Testis (tissue), 2 donors: ENCODE measurements at regions not wholly inside any gene's neighbourhood (a gene's known extent, or its start where the extent isn't known, plus 50 kb on each side); places are given as distances from the start of the nearest gene placed in this dataset.
"Not testable (repeated sequence)": the region's sequence is repeated elsewhere in the genome, so short reads cannot be mapped to it uniquely, and the experiment has no call there.

Experiments
- DNase-seq: peaks from one replicate; pipeline ENCODE4 v3.0.0-alpha.2; 2019
- H3K27ac ChIP-seq, 2 donors: fragments of 200-600 bp; sonication (generic); one replicate each; pipeline ENCODE4 v1.5.1; 2019
- H3K27me3 ChIP-seq: fragments of 200-600 bp; sonication (generic); one replicate; pipeline ENCODE4 v1.5.1; 2019
- H3K36me3 ChIP-seq: fragments of 200-600 bp; sonication (generic); one replicate; pipeline ENCODE4 v1.5.1; 2017; ENCODE audit warnings: low read depth; ENCODE audit errors: missing control alignments
- H3K4me1 ChIP-seq: fragments of 200-600 bp; sonication (generic); one replicate; pipeline ENCODE4 v1.5.1; 2019
- H3K4me3 ChIP-seq, 2 donors: fragments of 200-600 bp; sonication (generic); one replicate each; pipeline ENCODE4 v1.5.1; 2017 to 2019
- H3K9me3 ChIP-seq: fragments of 200-600 bp; sonication (generic); one replicate; pipeline ENCODE4 v1.5.1; 2017
- CTCF ChIP-seq, 3 experiments: fragments of 450-650 bp in 2 of 3; fragments of 200-600 bp in 1 of 3; sonication (generic) in 1 of 3; IDR thresholded peaks; one replicate each; pipeline ENCODE4 v1.5.1; 2016 to 2019; ENCODE audit warnings: antibody characterized with exemption in 3 of 3, mild to moderate bottlenecking in 2 of 3, moderate library complexity in 1 of 3
- POLR2A ChIP-seq: fragments of 450-650 bp; IDR thresholded peaks from one replicate; pipeline ENCODE4 v1.6.1; 2017; ENCODE audit warnings: antibody characterized with exemption, mild to moderate bottlenecking, moderate library complexity
- WGBS, 2 donors: methylation state at CpG; one replicate each; pipeline ENCODE4 v1.1.5; 2018; 5-methylcytosine and 5-hydroxymethylcytosine counted together
- intact Hi-C: fragments of 100-400 bp; cut with DNase I; formaldehyde crosslinking; loops from one replicate; pipeline ENCODE4 v1.15.1; 2023; ENCODE audit warnings: low total_unique reads

- intact Hi-C loops = no loop called here
- Histone ChIP-seq H3K27me3 (no peaks in the 10 kb centered on the region), H3K27ac (no peak overlapping the region), H3K36me3 (no peaks in the 10 kb centered on the region), H3K4me3 (no peak overlapping the region), H3K9me3 (no peaks in the 10 kb centered on the region), H3K4me1 (no peaks in the 10 kb centered on the region)
- DNase-seq = no peak
- TF ChIP-seq POLR2A (no peak), CTCF (IDR thresholded peaks at IDR 0.05) (no peak)
Measured at GRCh38 chr13:50226515-50227155, 211.4 kb downstream of the KCNRG start.

GRCh38 chr13:50227361-50227760 is 212.1 kb downstream of the KCNRG start:
- H3K4me3 ChIP-seq = no peak overlapping the region
- no peaks in the 10 kb centered on the region for H3K4me1 ChIP-seq
- 87 to 91% methylated on average over 5 of the region's 5 CpGs for WGBS, 2 donors
- no peak overlapping the region for H3K27ac ChIP-seq
- no peaks in the 10 kb centered on the region for H3K36me3 ChIP-seq
- intact Hi-C loops = no loop called here
- H3K9me3 ChIP-seq = no peaks in the 10 kb centered on the region
- DNase-seq = no peak
- TF ChIP-seq POLR2A (no peak), CTCF (IDR thresholded peaks at IDR 0.05) (no peak)
- no peaks in the 10 kb centered on the region for H3K27me3 ChIP-seq

GRCh38 chr13:50228527-50228926 is 213.3 kb downstream of the KCNRG start:
- H3K36me3 ChIP-seq = no peaks in the 10 kb centered on the region
- no peak for DNase-seq
- intact Hi-C loops = no loop called here
- no peaks in the 10 kb centered on the region for H3K9me3 ChIP-seq
- TF ChIP-seq CTCF (IDR thresholded peaks at IDR 0.05) (no peak), POLR2A (no peak)
- no peaks in the 10 kb centered on the region for H3K4me1 ChIP-seq
- no peak overlapping the region for H3K27ac ChIP-seq
- H3K4me3 ChIP-seq = no peak overlapping the region
- no peaks in the 10 kb centered on the region for H3K27me3 ChIP-seq
- 90 to 91% methylated on average over 6 of the region's 6 CpGs for WGBS, 2 donors

- no peak for TF ChIP-seq POLR2A
- intact Hi-C loops = no loop called here
- H3K27me3 ChIP-seq = no peaks in the 10 kb centered on the region
- no peaks in the 10 kb centered on the region for H3K9me3 ChIP-seq
- H3K4me3 ChIP-seq = no peak overlapping the region
- 87 to 93% methylated on average over 2 of the region's 2 CpGs for WGBS, 2 donors
- DNase-seq = no peak
- H3K36me3 ChIP-seq = no peaks in the 10 kb centered on the region
- no peak overlapping the region for H3K27ac ChIP-seq
- no peaks in the 10 kb centered on the region for H3K4me1 ChIP-seq
Measured at GRCh38 chr13:50229960-50230661, 214.9 kb downstream of the KCNRG start.

GRCh38 chr13:50230662-50230978 is 215.4 kb downstream of the KCNRG start:
- Histone ChIP-seq H3K9me3 (no peaks in the 10 kb centered on the region), H3K36me3 (no peaks in the 10 kb centered on the region), H3K4me1 (no peaks in the 10 kb centered on the region), H3K27me3 (no peaks in the 10 kb centered on the region), H3K4me3 (no peak overlapping the region), H3K27ac (no peak overlapping the region)
- WGBS, 2 donors = 84 to 95% methylated on average over 2 of the region's 2 CpGs
- TF ChIP-seq CTCF (IDR thresholded peaks at IDR 0.05) (no peak), POLR2A (no peak)
- intact Hi-C loops = no loop called here
- DNase-seq = no peak

- H3K4me3 ChIP-seq, DNase-seq, H3K4me1 ChIP-seq, H3K36me3 ChIP-seq, H3K27ac ChIP-seq, H3K9me3 ChIP-seq, intact Hi-C loops, H3K27me3 ChIP-seq: not testable (repeated sequence)
- WGBS, 2 donors = 95 to 100% methylated on average over 2 to 5 of the region's 5 CpGs
Measured at GRCh38 chr13:50233574-50233973, 218.3 kb downstream of the KCNRG start.
